ENCODE measurements at regions not wholly inside any gene's neighbourhood (a gene's known extent, or its start where the extent isn't known, plus 50 kb on each side); places are given as distances from the start of the nearest gene placed in this dataset.

- no peak for TF ChIP-seq CTCF (IDR thresholded peaks at IDR 0.05)
- TF ChIP-seq POLR2A (IDR thresholded peaks at IDR 0.05) = no peak
- TF ChIP-seq POLR2AphosphoS5 (IDR thresholded peaks at IDR 0.05; ENCODE audit: insufficient read depth in 1 of 2, low read depth in 1 of 2) = no peak
Measured at GRCh38 chr16:66113223-66113622, 253.3 kb upstream of the CDH5 start.
